Rectal smooth muscle tissue (tissue), 1 donor: ENCODE measurements at regions not wholly inside any gene's neighbourhood (a gene's known extent, or its start where the extent isn't known, plus 50 kb on each side); places are given as distances from the start of the nearest gene placed in this dataset.

Source experiments
- H3K27ac ChIP-seq: one replicate; pipeline ENCODE4 v1.7.0; 2013; ENCODE audit warnings: low read depth, low read length, inconsistent platforms
- H3K27me3 ChIP-seq: one replicate; pipeline ENCODE4 v1.7.0; 2013; ENCODE audit warnings: low read length; ENCODE audit not compliant: control insufficient read depth, insufficient read depth
- H3K36me3 ChIP-seq: one replicate; pipeline ENCODE4 v1.7.0; 2013; ENCODE audit warnings: low read length; ENCODE audit not compliant: control insufficient read depth, insufficient read depth
- H3K4me1 ChIP-seq: one replicate; pipeline ENCODE4 v1.7.0; 2013; ENCODE audit warnings: low read length; ENCODE audit not compliant: control insufficient read depth, insufficient read depth
- H3K4me3 ChIP-seq: one replicate; pipeline ENCODE4 v1.7.0; 2013; ENCODE audit warnings: low read length
- H3K9ac ChIP-seq: one replicate; pipeline ENCODE4 v1.7.0; 2013; ENCODE audit warnings: low read length

- H3K27ac ChIP-seq: no peak overlapping the region
- H3K9ac ChIP-seq: no peak overlapping the region
- H3K27me3 ChIP-seq: no peaks in the 10 kb centered on the region
- no peaks in the 10 kb centered on the region for H3K4me1 ChIP-seq
- no peaks in the 10 kb centered on the region for H3K36me3 ChIP-seq
- no peak overlapping the region for H3K4me3 ChIP-seq
Observed at GRCh38 chr5:88388476-88389337, 120.1 kb upstream of the TMEM161B start.

GRCh38 chr5:88384886-88385285 is 116.2 kb upstream of the TMEM161B start:
- no peak overlapping the region for H3K27ac ChIP-seq
- no peaks in the 10 kb centered on the region for H3K27me3 ChIP-seq
- no peak overlapping the region for H3K4me3 ChIP-seq
- H3K9ac ChIP-seq: no peak overlapping the region
- no peaks in the 10 kb centered on the region for H3K36me3 ChIP-seq
- H3K4me1 ChIP-seq: no peaks in the 10 kb centered on the region

GRCh38 chr5:88380332-88380731 is 111.7 kb upstream of the TMEM161B start:
- H3K9ac ChIP-seq: no peak overlapping the region
- no peaks in the 10 kb centered on the region for H3K4me1 ChIP-seq
- no peaks in the 10 kb centered on the region for H3K36me3 ChIP-seq

GRCh38 chr5:88377705-88378656 is 109.3 kb upstream of the TMEM161B start:
- Histone ChIP-seq H3K9ac (no peak overlapping the region), H3K27me3 (no peaks in the 10 kb centered on the region), H3K36me3 (no peaks in the 10 kb centered on the region), H3K27ac (no peak overlapping the region), H3K4me3 (no peak overlapping the region), H3K4me1 (no peaks in the 10 kb centered on the region)

More at GRCh38 chr5:88380332-88380731, 111.7 kb upstream of the TMEM161B start:
- Histone ChIP-seq H3K27me3 (no peaks in the 10 kb centered on the region), H3K27ac (no peak overlapping the region), H3K4me3 (no peak overlapping the region)

- no peaks in the 10 kb centered on the region for H3K4me1 ChIP-seq
- H3K27ac ChIP-seq: no peak overlapping the region
- no peak overlapping the region for H3K9ac ChIP-seq
- no peak overlapping the region for H3K4me3 ChIP-seq
- no peaks in the 10 kb centered on the region for H3K36me3 ChIP-seq
- no peaks in the 10 kb centered on the region for H3K27me3 ChIP-seq
Observed at GRCh38 chr5:88377240-88377639, 108.6 kb upstream of the TMEM161B start.

- Histone ChIP-seq H3K9ac (no peak overlapping the region), H3K27me3 (no peaks in the 10 kb centered on the region), H3K4me1 (no peaks in the 10 kb centered on the region), H3K4me3 (no peak overlapping the region), H3K27ac (no peak overlapping the region), H3K36me3 (no peaks in the 10 kb centered on the region)
Observed at GRCh38 chr5:88376728-88377127, 108.1 kb upstream of the TMEM161B start.

- Histone ChIP-seq H3K36me3 (no peaks in the 10 kb centered on the region), H3K4me1 (no peaks in the 10 kb centered on the region), H3K27me3 (no peaks in the 10 kb centered on the region), H3K27ac (no peak overlapping the region), H3K4me3 (no peak overlapping the region), H3K9ac (no peak overlapping the region)
Observed at GRCh38 chr5:88374391-88374790, 105.7 kb upstream of the TMEM161B start.

- no peak overlapping the region for H3K9ac ChIP-seq
- H3K36me3 ChIP-seq: no peaks in the 10 kb centered on the region
- H3K4me1 ChIP-seq: no peaks in the 10 kb centered on the region
- H3K27ac ChIP-seq: no peak overlapping the region
- no peaks in the 10 kb centered on the region for H3K27me3 ChIP-seq
- H3K4me3 ChIP-seq: no peak overlapping the region
Observed at GRCh38 chr5:88370824-88371223, 102.2 kb upstream of the TMEM161B start.

- Histone ChIP-seq H3K4me1 (no peaks in the 10 kb centered on the region), H3K36me3 (no peaks in the 10 kb centered on the region), H3K27me3 (no peaks in the 10 kb centered on the region), H3K4me3 (no peak overlapping the region), H3K27ac (no peak overlapping the region), H3K9ac (no peak overlapping the region)
Observed at GRCh38 chr5:88368201-88368600, 99.6 kb upstream of the TMEM161B start.

- Histone ChIP-seq H3K27ac (no peak overlapping the region), H3K4me3 (no peak overlapping the region), H3K36me3 (no peaks in the 10 kb centered on the region), H3K4me1 (no peaks in the 10 kb centered on the region), H3K9ac (no peak overlapping the region), H3K27me3 (no peaks in the 10 kb centered on the region)
Observed at GRCh38 chr5:88364991-88365390, 96.3 kb upstream of the TMEM161B start.

- Histone ChIP-seq H3K27ac (no peak overlapping the region), H3K4me1 (no peaks in the 10 kb centered on the region), H3K36me3 (no peaks in the 10 kb centered on the region), H3K27me3 (no peaks in the 10 kb centered on the region), H3K4me3 (no peak overlapping the region), H3K9ac (no peak overlapping the region)
Observed at GRCh38 chr5:88355490-88356050, 86.9 kb upstream of the TMEM161B start.

- H3K27ac ChIP-seq: no peak overlapping the region
- H3K9ac ChIP-seq: no peak overlapping the region
- H3K36me3 ChIP-seq: no peaks in the 10 kb centered on the region
- H3K27me3 ChIP-seq: no peaks in the 10 kb centered on the region
- no peak overlapping the region for H3K4me3 ChIP-seq
- H3K4me1 ChIP-seq: no peaks in the 10 kb centered on the region
Observed at GRCh38 chr5:88325868-88326267, 57.2 kb upstream of the TMEM161B start.
